Bone marrow (tissue), 2 donors: ENCODE measurements at regions not wholly inside any gene's neighbourhood (a gene's known extent, or its start where the extent isn't known, plus 50 kb on each side); places are given as distances from the start of the nearest gene placed in this dataset.
"Not testable (repeated sequence)": the region's sequence is repeated elsewhere in the genome, so short reads cannot be mapped to it uniquely, and the experiment has no call there.

Source experiments
- DNase-seq, 2 donors: peaks; one replicate each; lab custom pipeline; 2025; lab: John Stamatoyannopoulos, UW

- no peak for DNase-seq
These were observed 115.0 kb downstream of the ADAM29 start for GRCh38 chr4:175033162-175033561.

GRCh38 chr4:175034007-175034406 lies 115.8 kb downstream of the ADAM29 start:
- no peak for DNase-seq

- DNase-seq: no peak
These were observed 117.0 kb downstream of the ADAM29 start for GRCh38 chr4:175034986-175035705.

GRCh38 chr4:175035905-175036304 lies 117.7 kb downstream of the ADAM29 start:
- DNase-seq: no peak

- no peak for DNase-seq
These were observed 130.1 kb downstream of the ADAM29 start for GRCh38 chr4:175048111-175048784.

- DNase-seq: no peak
These were observed 130.7 kb downstream of the ADAM29 start for GRCh38 chr4:175048906-175049305.

- no peak for DNase-seq
These were observed 133.8 kb downstream of the ADAM29 start for GRCh38 chr4:175051974-175052373.

GRCh38 chr4:175054980-175055379 lies 136.8 kb downstream of the ADAM29 start:
- no peak for DNase-seq

- DNase-seq: no peak
These were observed 144.0 kb downstream of the ADAM29 start for GRCh38 chr4:175062183-175062592.

GRCh38 chr4:175065228-175065627 lies 147.1 kb downstream of the ADAM29 start:
- no peak for DNase-seq

GRCh38 chr4:175066923-175067627 lies 148.9 kb downstream of the ADAM29 start:
- DNase-seq: no peak

GRCh38 chr4:175068266-175068665 lies 150.1 kb downstream of the ADAM29 start:
- DNase-seq: no peak

- no peak for DNase-seq
These were observed 152.3 kb downstream of the ADAM29 start for GRCh38 chr4:175070444-175070843.

- DNase-seq: no peak
These were observed 153.0 kb downstream of the ADAM29 start for GRCh38 chr4:175071123-175071522.

GRCh38 chr4:175087145-175087544 lies 169.0 kb downstream of the ADAM29 start:
- DNase-seq: no peak

- no peak for DNase-seq
These were observed 172.0 kb downstream of the ADAM29 start for GRCh38 chr4:175090116-175090515.

- DNase-seq: no peak
These were observed 173.5 kb downstream of the ADAM29 start for GRCh38 chr4:175091649-175092048.

GRCh38 chr4:175092114-175092513 lies 174.0 kb downstream of the ADAM29 start:
- DNase-seq: no peak

GRCh38 chr4:175093055-175093454 lies 174.9 kb downstream of the ADAM29 start:
- DNase-seq: not testable (repeated sequence)

GRCh38 chr4:175103403-175103802 lies 185.2 kb downstream of the ADAM29 start:
- no peak for DNase-seq

GRCh38 chr4:175106301-175106700 lies 188.1 kb downstream of the ADAM29 start:
- DNase-seq: no peak

GRCh38 chr4:175109933-175110332 lies 191.8 kb downstream of the ADAM29 start:
- no peak for DNase-seq
